ENCODE measurements at regions not wholly inside any gene's neighbourhood (a gene's known extent, or its start where the extent isn't known, plus 50 kb on each side); places are given as distances from the start of the nearest gene placed in this dataset.

DNA sequence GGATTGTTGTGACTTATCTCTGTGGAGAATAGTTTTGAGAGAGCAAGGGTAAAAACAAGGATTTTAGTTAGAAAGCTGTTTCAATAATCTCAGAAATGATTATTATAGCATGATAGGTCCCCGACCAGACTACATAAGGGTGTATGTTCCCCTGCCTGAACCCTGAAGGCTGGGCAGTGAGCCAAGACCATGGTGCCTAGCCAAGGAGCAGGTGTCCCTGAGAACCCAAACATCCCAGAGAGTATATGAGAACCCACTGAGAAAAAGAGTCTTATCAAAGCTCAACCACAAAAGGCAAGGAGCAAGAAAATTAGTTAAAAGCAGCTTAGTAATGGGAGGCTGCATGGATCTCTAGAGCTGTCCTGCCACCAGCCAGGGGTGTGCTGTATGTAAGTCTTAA lies 94.9 kb upstream of the UNC5C start:
- 0% methylated on average over 1 of the region's 1 CpG for WGBS (ENCODE audit: missing lambda C conversion rate)
- ChIA-PET CTCF (interaction anchor here (0.6 kb wide), 1 partner anchor 40 kb away, joined by 3 read pairs; no protein-coding TSS in a partner anchor), POLR2A (no interaction called here)
- DNase-seq (ENCODE audit: low read depth in 1 of 2, low spot score in 1 of 2) (no peak), ATAC-seq (no peak), FAIRE-seq (no peak)
- Histone ChIP-seq H3K4me3 (no peak overlapping the region), H3K27ac (no peak overlapping the region), H3K4me2 (no peak overlapping the region), H3K9me3 (no peaks in the 10 kb centered on the region), H3K4me1 (no peaks in the 10 kb centered on the region)
- TF ChIP-seq, protein P1, sequence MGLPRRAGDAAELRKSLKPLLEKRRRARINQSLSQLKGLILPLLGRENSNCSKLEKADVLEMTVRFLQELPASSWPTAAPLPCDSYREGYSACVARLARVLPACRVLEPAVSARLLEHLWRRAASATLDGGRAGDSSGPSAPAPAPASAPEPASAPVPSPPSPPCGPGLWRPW (IDR thresholded peaks at IDR 0.05): no peak
- no peak for TF ChIP-seq HEYL (CRISPR knock-in tag; IDR thresholded peaks at IDR 0.05)
- TF ChIP-seq RAD21 (conservative IDR thresholded peaks at IDR 0.05 in 1 of 2, IDR thresholded peaks at IDR 0.05 in 1 of 2): no peak
- TF ChIP-seq, protein P2, sequence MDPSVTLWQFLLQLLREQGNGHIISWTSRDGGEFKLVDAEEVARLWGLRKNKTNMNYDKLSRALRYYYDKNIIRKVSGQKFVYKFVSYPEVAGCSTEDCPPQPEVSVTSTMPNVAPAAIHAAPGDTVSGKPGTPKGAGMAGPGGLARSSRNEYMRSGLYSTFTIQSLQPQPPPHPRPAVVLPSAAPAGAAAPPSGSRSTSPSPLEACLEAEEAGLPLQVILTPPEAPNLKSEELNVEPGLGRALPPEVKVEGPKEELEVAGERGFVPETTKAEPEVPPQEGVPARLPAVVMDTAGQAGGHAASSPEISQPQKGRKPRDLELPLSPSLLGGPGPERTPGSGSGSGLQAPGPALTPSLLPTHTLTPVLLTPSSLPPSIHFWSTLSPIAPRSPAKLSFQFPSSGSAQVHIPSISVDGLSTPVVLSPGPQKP (IDR thresholded peaks at IDR 0.05; ENCODE audit: low read depth, low read length): no peak
- TF ChIP-seq, protein P3, sequence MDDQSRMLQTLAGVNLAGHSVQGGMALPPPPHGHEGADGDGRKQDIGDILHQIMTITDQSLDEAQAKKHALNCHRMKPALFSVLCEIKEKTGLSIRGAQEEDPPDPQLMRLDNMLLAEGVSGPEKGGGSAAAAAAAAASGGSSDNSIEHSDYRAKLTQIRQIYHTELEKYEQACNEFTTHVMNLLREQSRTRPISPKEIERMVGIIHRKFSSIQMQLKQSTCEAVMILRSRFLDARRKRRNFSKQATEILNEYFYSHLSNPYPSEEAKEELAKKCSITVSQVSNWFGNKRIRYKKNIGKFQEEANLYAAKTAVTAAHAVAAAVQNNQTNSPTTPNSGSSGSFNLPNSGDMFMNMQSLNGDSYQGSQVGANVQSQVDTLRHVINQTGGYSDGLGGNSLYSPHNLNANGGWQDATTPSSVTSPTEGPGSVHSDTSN (IDR thresholded peaks at IDR 0.05): no peak
- TF ChIP-seq, protein P4, sequence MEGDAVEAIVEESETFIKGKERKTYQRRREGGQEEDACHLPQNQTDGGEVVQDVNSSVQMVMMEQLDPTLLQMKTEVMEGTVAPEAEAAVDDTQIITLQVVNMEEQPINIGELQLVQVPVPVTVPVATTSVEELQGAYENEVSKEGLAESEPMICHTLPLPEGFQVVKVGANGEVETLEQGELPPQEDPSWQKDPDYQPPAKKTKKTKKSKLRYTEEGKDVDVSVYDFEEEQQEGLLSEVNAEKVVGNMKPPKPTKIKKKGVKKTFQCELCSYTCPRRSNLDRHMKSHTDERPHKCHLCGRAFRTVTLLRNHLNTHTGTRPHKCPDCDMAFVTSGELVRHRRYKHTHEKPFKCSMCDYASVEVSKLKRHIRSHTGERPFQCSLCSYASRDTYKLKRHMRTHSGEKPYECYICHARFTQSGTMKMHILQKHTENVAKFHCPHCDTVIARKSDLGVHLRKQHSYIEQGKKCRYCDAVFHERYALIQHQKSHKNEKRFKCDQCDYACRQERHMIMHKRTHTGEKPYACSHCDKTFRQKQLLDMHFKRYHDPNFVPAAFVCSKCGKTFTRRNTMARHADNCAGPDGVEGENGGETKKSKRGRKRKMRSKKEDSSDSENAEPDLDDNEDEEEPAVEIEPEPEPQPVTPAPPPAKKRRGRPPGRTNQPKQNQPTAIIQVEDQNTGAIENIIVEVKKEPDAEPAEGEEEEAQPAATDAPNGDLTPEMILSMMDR (IDR thresholded peaks at IDR 0.05): no peak
- TF ChIP-seq SREBF2 (IDR thresholded peaks at IDR 0.05): no peak
- TF ChIP-seq SMC3 (IDR thresholded peaks at IDR 0.05): no peak
- no peak for TF ChIP-seq RNF2 (IDR thresholded peaks at IDR 0.05; ENCODE audit: borderline replicate concordance, low read depth)

DNA sequence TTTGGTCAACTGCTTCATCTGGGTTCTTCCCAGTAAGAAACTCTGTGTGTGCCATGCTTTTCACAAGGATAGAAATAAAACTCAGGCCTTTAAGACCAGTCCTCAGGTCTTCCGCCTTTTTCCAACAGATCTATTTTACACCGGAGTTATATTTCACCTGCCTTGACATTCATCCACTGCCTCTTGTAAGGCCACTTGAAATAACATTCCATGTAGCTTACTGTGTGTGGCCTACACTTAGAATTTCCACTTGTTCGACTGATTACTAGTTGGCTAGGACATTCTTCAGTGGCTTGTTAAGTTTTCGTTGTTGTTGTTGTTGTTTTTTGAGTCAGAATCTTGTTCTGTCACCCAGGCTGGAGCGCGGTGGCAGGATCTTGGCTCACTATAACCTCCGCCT lies 92.8 kb upstream of the UNC5C start:
- WGBS (ENCODE audit: missing lambda C conversion rate): 75% methylated on average over 6 of the region's 7 CpGs
- H3K27ac ChIP-seq: no peak overlapping the region
- ChIA-PET CTCF (no interaction called here), POLR2A (no interaction called here)
- ATAC-seq (no peak), DNase-seq (ENCODE audit: low read depth in 1 of 2, low spot score in 1 of 2) (no peak), FAIRE-seq (no peak)
- H3K9me3 ChIP-seq: no peaks in the 10 kb centered on the region
- no peak overlapping the region for H3K4me2 ChIP-seq
- no peaks in the 10 kb centered on the region for H3K4me1 ChIP-seq
- TF ChIP-seq RARB (CRISPR knock-in tag; IDR thresholded peaks at IDR 0.05) (no peak), RNF2 (IDR thresholded peaks at IDR 0.05; ENCODE audit: borderline replicate concordance, low read depth) (no peak), HEYL (CRISPR knock-in tag; IDR thresholded peaks at IDR 0.05) (no peak), HDAC2 (IDR thresholded peaks at IDR 0.05) (no peak), FOSB (CRISPR knock-in tag; IDR thresholded peaks at IDR 0.05) (no peak), MYC (IDR thresholded peaks at IDR 0.05; ENCODE audit: borderline replicate concordance, low read length) (no peak), FOSL2 (IDR thresholded peaks at IDR 0.05) (no peak), FOSL2 (CRISPR knock-in tag; IDR thresholded peaks at IDR 0.05) (no peak), ESRRA (IDR thresholded peaks at IDR 0.05; ENCODE audit: borderline replicate concordance, low read length) (no peak), SREBF2 (IDR thresholded peaks at IDR 0.05) (no peak), EHF (CRISPR knock-in tag; IDR thresholded peaks at IDR 0.05) (no peak), ZC3H11A (IDR thresholded peaks at IDR 0.05) (no peak), ZFP36 (IDR thresholded peaks at IDR 0.05; ENCODE audit: borderline replicate concordance, partially characterized antibody) (no peak), POLR2A (IDR thresholded peaks at IDR 0.05; ENCODE audit: low read length) (no peak)
- TF ChIP-seq, protein P5, sequence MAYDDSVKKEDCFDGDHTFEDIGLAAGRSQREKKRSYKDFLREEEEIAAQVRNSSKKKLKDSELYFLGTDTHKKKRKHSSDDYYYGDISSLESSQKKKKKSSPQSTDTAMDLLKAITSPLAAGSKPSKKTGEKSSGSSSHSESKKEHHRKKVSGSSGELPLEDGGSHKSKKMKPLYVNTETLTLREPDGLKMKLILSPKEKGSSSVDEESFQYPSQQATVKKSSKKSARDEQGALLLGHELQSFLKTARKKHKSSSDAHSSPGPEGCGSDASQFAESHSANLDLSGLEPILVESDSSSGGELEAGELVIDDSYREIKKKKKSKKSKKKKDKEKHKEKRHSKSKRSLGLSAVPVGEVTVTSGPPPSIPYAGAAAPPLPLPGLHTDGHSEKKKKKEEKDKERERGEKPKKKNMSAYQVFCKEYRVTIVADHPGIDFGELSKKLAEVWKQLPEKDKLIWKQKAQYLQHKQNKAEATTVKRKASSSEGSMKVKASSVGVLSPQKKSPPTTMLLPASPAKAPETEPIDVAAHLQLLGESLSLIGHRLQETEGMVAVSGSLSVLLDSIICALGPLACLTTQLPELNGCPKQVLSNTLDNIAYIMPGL (CRISPR knock-in tag; IDR thresholded peaks at IDR 0.05; ENCODE audit: borderline replicate concordance): no peak
- TF ChIP-seq, protein P4 (IDR thresholded peaks at IDR 0.05): no peak
- no peak overlapping the region for H3K4me3 ChIP-seq
